ENCODE measurements at regions not wholly inside any gene's neighbourhood (a gene's known extent, or its start where the extent isn't known, plus 50 kb on each side); places are given as distances from the start of the nearest gene placed in this dataset.
A peak's percentile ranks its signal among the peaks of the same experiment; 100 is the strongest.
"Not testable (repeated sequence)": the region's sequence is repeated elsewhere in the genome, so short reads cannot be mapped to it uniquely, and the experiment has no call there.

GRCh38 chr21:5138687-5139086 is 5382.7 kb upstream of the TPTE start:
- DNase-seq = not testable (repeated sequence)

GRCh38 chr21:5139528-5139927 is 5381.9 kb upstream of the TPTE start:
- not testable (repeated sequence) for DNase-seq

- DNase-seq = not testable (repeated sequence)
Observed at GRCh38 chr21:5143011-5143410, 5378.4 kb upstream of the TPTE start.

- DNase-seq = peak in 1 of 2 donors; percentile 0
Observed at GRCh38 chr21:5144731-5145130, 5376.7 kb upstream of the TPTE start.

- DNase-seq = peak in 1 of 2 donors; percentile 1
Observed at GRCh38 chr21:5147685-5148084, 5373.7 kb upstream of the TPTE start.

- not testable (repeated sequence) for DNase-seq
Observed at GRCh38 chr21:5149222-5149621, 5372.2 kb upstream of the TPTE start.

GRCh38 chr21:5153842-5154640 is 5367.3 kb upstream of the TPTE start:
- peak in 1 of 2 donors; percentile 18 for DNase-seq

GRCh38 chr21:5154641-5154982 is 5366.8 kb upstream of the TPTE start:
- DNase-seq = peak; percentile 74 to 80

- not testable (repeated sequence) for DNase-seq
Observed at GRCh38 chr21:5162693-5163574, 5358.4 kb upstream of the TPTE start.

GRCh38 chr21:5165829-5166228 is 5355.6 kb upstream of the TPTE start:
- DNase-seq = not testable (repeated sequence)
